ENCODE measurements at regions not wholly inside any gene's neighbourhood (a gene's known extent, or its start where the extent isn't known, plus 50 kb on each side); places are given as distances from the start of the nearest gene placed in this dataset.

DNA sequence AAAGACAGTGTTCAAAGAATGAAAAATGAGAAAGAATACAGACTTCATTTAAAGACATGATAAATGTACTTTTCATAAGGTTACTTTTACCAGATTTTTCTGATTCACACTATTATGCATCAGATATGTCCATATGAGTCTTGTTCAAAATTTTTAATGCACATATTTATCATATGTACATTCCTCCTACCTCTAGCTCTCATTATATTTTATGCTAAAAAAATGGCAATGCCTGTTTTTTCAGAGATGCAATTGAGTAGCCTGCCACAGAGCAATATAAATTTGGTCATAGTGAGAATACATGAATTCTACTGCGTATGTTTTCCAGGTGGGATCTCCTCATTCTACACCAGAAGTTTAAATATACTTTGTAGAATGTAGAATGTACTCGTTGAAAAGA, 807.0 kb upstream of the SLITRK6 start:
- TF ChIP-seq, protein P1, sequence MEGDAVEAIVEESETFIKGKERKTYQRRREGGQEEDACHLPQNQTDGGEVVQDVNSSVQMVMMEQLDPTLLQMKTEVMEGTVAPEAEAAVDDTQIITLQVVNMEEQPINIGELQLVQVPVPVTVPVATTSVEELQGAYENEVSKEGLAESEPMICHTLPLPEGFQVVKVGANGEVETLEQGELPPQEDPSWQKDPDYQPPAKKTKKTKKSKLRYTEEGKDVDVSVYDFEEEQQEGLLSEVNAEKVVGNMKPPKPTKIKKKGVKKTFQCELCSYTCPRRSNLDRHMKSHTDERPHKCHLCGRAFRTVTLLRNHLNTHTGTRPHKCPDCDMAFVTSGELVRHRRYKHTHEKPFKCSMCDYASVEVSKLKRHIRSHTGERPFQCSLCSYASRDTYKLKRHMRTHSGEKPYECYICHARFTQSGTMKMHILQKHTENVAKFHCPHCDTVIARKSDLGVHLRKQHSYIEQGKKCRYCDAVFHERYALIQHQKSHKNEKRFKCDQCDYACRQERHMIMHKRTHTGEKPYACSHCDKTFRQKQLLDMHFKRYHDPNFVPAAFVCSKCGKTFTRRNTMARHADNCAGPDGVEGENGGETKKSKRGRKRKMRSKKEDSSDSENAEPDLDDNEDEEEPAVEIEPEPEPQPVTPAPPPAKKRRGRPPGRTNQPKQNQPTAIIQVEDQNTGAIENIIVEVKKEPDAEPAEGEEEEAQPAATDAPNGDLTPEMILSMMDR (IDR thresholded peaks at IDR 0.05) = no peak
- TF ChIP-seq POLR2A (IDR thresholded peaks at IDR 0.05) = no peak

All from ovary (tissue), 3 donors.